ENCODE measurements at regions not wholly inside any gene's neighbourhood (a gene's known extent, or its start where the extent isn't known, plus 50 kb on each side); places are given as distances from the start of the nearest gene placed in this dataset.

DNA sequence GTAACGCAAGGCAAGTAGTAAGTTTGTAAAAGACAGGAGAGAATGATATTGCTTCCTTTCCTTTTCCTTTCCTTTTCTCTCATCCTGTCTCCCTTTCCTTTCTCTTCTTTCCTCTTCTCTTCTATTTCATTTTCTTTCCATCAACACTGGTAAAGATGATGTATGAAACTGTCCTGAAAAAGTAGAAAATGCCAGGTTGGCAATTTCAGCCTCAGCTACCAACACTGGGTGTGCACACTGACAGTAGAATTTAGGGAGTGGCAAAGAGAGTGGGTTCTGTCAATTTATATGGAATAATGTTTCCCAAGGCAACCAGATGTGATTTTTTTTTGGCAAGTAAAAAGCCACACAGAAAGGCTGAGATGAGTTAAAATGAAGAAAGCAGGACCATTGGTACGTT, 155.7 kb upstream of the ZRANB2 start:
- no peaks in the 10 kb centered on the region for H3K9me3 ChIP-seq
- no peaks in the 10 kb centered on the region for H3K4me1 ChIP-seq
- no peak overlapping the region for H3K27ac ChIP-seq
- no peaks in the 10 kb centered on the region for H3K27me3 ChIP-seq
- intact Hi-C loops (cut with DNase I), result no loop called here
- DNase-seq (no peak), ATAC-seq (no peak)
- H3K4me3 ChIP-seq, result no peak overlapping the region
- TF ChIP-seq, protein P1, sequence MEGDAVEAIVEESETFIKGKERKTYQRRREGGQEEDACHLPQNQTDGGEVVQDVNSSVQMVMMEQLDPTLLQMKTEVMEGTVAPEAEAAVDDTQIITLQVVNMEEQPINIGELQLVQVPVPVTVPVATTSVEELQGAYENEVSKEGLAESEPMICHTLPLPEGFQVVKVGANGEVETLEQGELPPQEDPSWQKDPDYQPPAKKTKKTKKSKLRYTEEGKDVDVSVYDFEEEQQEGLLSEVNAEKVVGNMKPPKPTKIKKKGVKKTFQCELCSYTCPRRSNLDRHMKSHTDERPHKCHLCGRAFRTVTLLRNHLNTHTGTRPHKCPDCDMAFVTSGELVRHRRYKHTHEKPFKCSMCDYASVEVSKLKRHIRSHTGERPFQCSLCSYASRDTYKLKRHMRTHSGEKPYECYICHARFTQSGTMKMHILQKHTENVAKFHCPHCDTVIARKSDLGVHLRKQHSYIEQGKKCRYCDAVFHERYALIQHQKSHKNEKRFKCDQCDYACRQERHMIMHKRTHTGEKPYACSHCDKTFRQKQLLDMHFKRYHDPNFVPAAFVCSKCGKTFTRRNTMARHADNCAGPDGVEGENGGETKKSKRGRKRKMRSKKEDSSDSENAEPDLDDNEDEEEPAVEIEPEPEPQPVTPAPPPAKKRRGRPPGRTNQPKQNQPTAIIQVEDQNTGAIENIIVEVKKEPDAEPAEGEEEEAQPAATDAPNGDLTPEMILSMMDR (IDR thresholded peaks at IDR 0.05), result no peak
- H3K36me3 ChIP-seq, result no peaks in the 10 kb centered on the region

DNA sequence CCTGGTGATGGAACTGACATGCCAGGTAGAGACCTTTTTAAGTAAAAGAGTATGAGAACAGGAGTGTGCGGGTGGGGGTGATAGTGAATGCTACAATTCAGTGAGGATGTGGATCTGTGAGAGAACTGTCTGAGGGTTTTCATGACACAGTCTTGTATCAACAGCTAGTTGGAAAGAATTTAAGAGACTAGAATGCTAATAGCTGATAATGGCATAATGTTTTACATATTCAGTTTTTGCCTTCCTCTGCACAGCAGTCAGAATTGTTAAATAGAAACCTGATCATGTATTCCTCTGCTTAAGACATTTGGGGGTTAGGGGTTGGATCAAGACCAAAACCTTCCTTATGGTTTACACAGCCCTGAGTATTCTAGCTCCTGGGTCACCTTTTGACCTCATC, 152.8 kb upstream of the ZRANB2 start:
- TF ChIP-seq, protein P1 (IDR thresholded peaks at IDR 0.05), result no peak
- no peaks in the 10 kb centered on the region for H3K4me1 ChIP-seq
- no peaks in the 10 kb centered on the region for H3K36me3 ChIP-seq
- H3K9me3 ChIP-seq, result no peaks in the 10 kb centered on the region
- no peaks in the 10 kb centered on the region for H3K27me3 ChIP-seq
- intact Hi-C loops (cut with DNase I), result no loop called here
- H3K27ac ChIP-seq, result no peak overlapping the region
- DNase-seq (no peak), ATAC-seq (no peak)
- H3K4me3 ChIP-seq, result no peak overlapping the region

DNA sequence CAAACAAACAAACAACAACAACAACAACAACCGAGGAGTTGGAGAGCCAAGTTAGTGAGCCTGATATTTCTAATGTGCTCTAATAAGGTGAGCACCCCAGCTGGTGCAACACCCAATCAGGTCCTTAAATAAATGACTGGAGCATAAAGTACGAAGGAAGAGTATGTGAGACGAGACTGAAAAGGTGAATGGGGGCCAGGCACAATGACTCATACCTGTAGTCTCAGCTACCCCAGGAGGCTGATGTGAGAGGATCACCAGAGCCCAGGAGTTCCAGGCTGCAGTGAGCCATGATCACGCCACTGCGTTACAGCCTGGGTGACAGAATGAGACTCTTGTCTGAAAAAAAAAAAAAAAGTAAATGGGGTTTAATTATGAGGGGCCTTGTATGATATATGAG, 152.0 kb upstream of the ZRANB2 start:
- no peak for DNase-seq
- TF ChIP-seq, protein P1 (IDR thresholded peaks at IDR 0.05), result no peak
- Histone ChIP-seq H3K27ac (no peak overlapping the region), H3K27me3 (no peaks in the 10 kb centered on the region), H3K4me3 (no peak overlapping the region), H3K4me1 (no peaks in the 10 kb centered on the region), H3K36me3 (no peaks in the 10 kb centered on the region), H3K9me3 (no peaks in the 10 kb centered on the region)
- no peak for ATAC-seq
- intact Hi-C loops (cut with DNase I), result no loop called here

DNA sequence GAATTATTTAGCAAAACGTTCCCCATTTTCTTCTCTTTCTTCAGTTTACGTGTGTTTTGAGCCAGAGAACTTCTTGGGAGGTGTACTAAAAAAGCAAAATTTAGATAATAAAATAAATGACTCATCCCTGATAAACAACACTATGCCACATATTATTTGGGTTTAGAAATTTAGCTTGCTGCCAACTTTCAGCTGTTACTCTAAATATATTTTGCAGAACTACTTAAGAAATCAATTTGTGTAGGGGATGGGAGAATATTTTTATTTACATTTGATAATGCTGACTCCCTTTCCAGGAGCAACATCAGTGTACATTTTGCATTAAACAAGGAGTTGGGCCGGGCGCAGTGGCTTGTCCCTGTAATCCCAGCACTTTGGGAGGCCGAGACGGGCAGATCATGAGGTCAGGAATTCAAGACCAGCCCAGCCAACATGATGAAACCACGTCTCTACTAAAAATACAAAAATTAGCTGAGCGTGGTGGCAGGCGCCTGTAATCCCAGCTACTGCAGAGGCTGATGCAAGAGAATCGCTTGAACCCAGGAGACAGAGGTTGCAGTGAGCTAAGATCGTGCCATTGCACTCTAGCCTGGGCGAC, 151.4 kb upstream of the ZRANB2 start:
- ATAC-seq (no peak), DNase-seq (no peak)
- intact Hi-C loops (cut with DNase I), result no loop called here
- Histone ChIP-seq H3K27me3 (no peaks in the 10 kb centered on the region), H3K36me3 (no peaks in the 10 kb centered on the region), H3K27ac (no peak overlapping the region), H3K9me3 (no peaks in the 10 kb centered on the region), H3K4me1 (no peaks in the 10 kb centered on the region), H3K4me3 (no peak overlapping the region)
- TF ChIP-seq, protein P1 (IDR thresholded peaks at IDR 0.05), result no peak

DNA sequence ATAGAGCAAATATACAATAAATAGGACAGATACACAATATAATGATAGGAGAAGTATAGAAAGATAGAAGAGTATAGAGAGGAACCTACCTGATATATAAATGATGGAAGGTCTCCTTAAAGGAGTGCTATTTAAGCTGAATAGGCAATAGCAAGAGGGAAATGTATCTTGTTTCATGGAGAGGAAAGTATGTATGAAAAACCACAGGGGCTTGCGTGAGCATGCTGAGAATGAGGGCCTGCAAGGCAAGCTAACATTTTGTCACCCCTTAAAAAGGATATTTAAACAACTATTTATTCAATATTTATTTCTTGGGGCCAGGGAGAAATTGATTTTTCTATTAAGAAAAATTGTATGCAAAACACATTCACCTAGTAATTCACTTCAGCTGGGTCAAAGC, 150.9 kb upstream of the ZRANB2 start:
- no peak for ATAC-seq

More for the DNA sequence above, 150.9 kb upstream of the ZRANB2 start:
- H3K27ac ChIP-seq, result no peak overlapping the region
- H3K27me3 ChIP-seq, result no peaks in the 10 kb centered on the region
- H3K4me1 ChIP-seq, result no peaks in the 10 kb centered on the region
- TF ChIP-seq, protein P1 (IDR thresholded peaks at IDR 0.05), result no peak
- no peak overlapping the region for H3K4me3 ChIP-seq
- H3K36me3 ChIP-seq, result no peaks in the 10 kb centered on the region
- H3K9me3 ChIP-seq, result no peaks in the 10 kb centered on the region
- no peak for DNase-seq
- intact Hi-C loops (cut with DNase I), result no loop called here
